B cell (primary cell): ENCODE measurements at regions not wholly inside any gene's neighbourhood (a gene's known extent, or its start where the extent isn't known, plus 50 kb on each side); places are given as distances from the start of the nearest gene placed in this dataset.

Source experiments
- ATAC-seq: fragments of 200-7000 bp; cut with Tn5 transposase; one replicate; pipeline ENCODE4 v1.10.0; 2021; ENCODE audit warnings: low read depth, mild to moderate bottlenecking, moderate number of reproducible peaks, moderate library complexity
- CTCF ChIA-PET: fragments of 350-600 bp; sonication (Branson Sonifier 250); formaldehyde crosslinking; loops from one replicate; lab custom pipeline; 2021; ENCODE audit warnings: antibody characterized with exemption, inconsistent platforms; lab: Charles Lee
- POLR2A ChIA-PET: fragments of 350-600 bp; sonication (Branson Sonifier 250); formaldehyde crosslinking; loops from one replicate; lab custom pipeline; 2021; ENCODE audit warnings: antibody characterized with exemption; lab: Charles Lee
- DNase-seq: peaks from one replicate; pipeline ENCODE4 v3.0.0; 2013
- H2AFZ ChIP-seq: 2 replicates; pipeline ENCODE4 v1.6.1; 2012; ENCODE audit warnings: mild to moderate bottlenecking, low read depth, low read length; ENCODE audit not compliant: insufficient read depth, poor library complexity, severe bottlenecking
- H3K27ac ChIP-seq, 2 donors: 1 replicate in 1 of 2; 2 replicates in 1 of 2; pipeline ENCODE4 v1.5.1; 2012 to 2013; ENCODE audit warnings: low read length in 2 of 2, mild to moderate bottlenecking in 2 of 2, moderate library complexity in 1 of 2
- H3K27me3 ChIP-seq, 4 experiments: fragments of 200-600 bp in 1 of 4; sonication (generic) in 1 of 4; replicated peaks in 1 of 4; 1 replicate in 2 of 4; 2 replicates in 2 of 4; pipeline versions ENCODE4 v1.6.1 to v1.7.0; 2013 to 2016; ENCODE audit warnings: low read length in 3 of 4, mild to moderate bottlenecking in 2 of 4, mixed read lengths in 1 of 4, moderate library complexity in 1 of 4; ENCODE audit not compliant: insufficient read depth in 4 of 4, control insufficient read depth in 3 of 4; ENCODE audit errors: control extremely low read depth in 1 of 4
- H3K36me3 ChIP-seq, 2 experiments: replicated peaks in 1 of 2; 1 replicate in 1 of 2; 2 replicates in 1 of 2; pipeline versions ENCODE4 v1.6.1 to v1.7.1; 2013; ENCODE audit warnings: low read length in 1 of 2; ENCODE audit not compliant: insufficient read depth in 2 of 2, control insufficient read depth in 1 of 2; ENCODE audit errors: control extremely low read depth in 1 of 2, extremely low read depth in 1 of 2
- H3K4me1 ChIP-seq, 2 donors: fragments of 200-600 bp in 1 of 2; sonication (generic) in 1 of 2; 1 replicate in 1 of 2; 2 replicates in 1 of 2; pipeline versions ENCODE4 v1.5.1 to v1.6.1; 2013 to 2017; ENCODE audit warnings: low read length in 2 of 2; ENCODE audit not compliant: control insufficient read depth in 2 of 2, insufficient read depth in 2 of 2
- H3K4me2 ChIP-seq: replicated peaks from 2 replicates; pipeline ENCODE3; 2012; ENCODE audit warnings: mild to moderate bottlenecking, low read depth, low read length; ENCODE audit not compliant: poor library complexity, severe bottlenecking
- H3K4me3 ChIP-seq, 5 experiments: fragments of 200-600 bp in 1 of 5; sonication (generic) in 1 of 5; 1 replicate in 3 of 5; 2 replicates in 2 of 5; pipeline versions ENCODE4 v1.5.1 to v1.7.0; 2011 to 2016; ENCODE audit warnings: low read length in 4 of 5, mild to moderate bottlenecking in 4 of 5, low read depth in 2 of 5, control low read depth in 1 of 5, moderate library complexity in 1 of 5; ENCODE audit not compliant: insufficient read depth in 1 of 5; ENCODE audit errors: control extremely low read depth in 1 of 5, extremely low read depth in 1 of 5
- H3K79me2 ChIP-seq: fragments of 200-600 bp; sonication (generic); one replicate; pipeline ENCODE4 v1.6.0; 2016; ENCODE audit warnings: low read length; ENCODE audit not compliant: control insufficient read depth, insufficient read depth
- H3K9ac ChIP-seq: fragments of 200-600 bp; sonication (generic); 2 replicates; pipeline ENCODE4 v1.6.1; 2017; ENCODE audit warnings: mild to moderate bottlenecking, low read length, moderate library complexity
- H3K9me3 ChIP-seq, 3 donors: one replicate each; pipeline versions ENCODE4 v1.6.1 to v1.7.1; 2013; ENCODE audit warnings: low read length in 2 of 3; ENCODE audit not compliant: control insufficient read depth in 2 of 3, insufficient read depth in 1 of 3; ENCODE audit errors: control extremely low read depth in 1 of 3
- H4K20me1 ChIP-seq: 2 replicates; pipeline ENCODE4 v1.6.0; 2012; ENCODE audit warnings: mild to moderate bottlenecking, low read length; ENCODE audit not compliant: insufficient read depth, control insufficient read depth, poor library complexity, severe bottlenecking
- H3K27ac Mint-ChIP-seq: one replicate; pipeline ENCODE4 v1.8.0; 2021; ENCODE audit warnings: mixed read lengths
- H3K27me3 Mint-ChIP-seq: one replicate; pipeline ENCODE4 v1.8.0; 2021; ENCODE audit warnings: mixed read lengths
- H3K4me1 Mint-ChIP-seq: one replicate; pipeline ENCODE4 v1.8.0; 2021; ENCODE audit warnings: mixed read lengths
- H3K4me3 Mint-ChIP-seq: one replicate; pipeline ENCODE4 v1.8.0; 2021; ENCODE audit warnings: mixed read lengths
- H3K9me3 Mint-ChIP-seq: one replicate; pipeline ENCODE4 v1.8.0; 2022; ENCODE audit warnings: mixed read lengths; ENCODE audit not compliant: insufficient read depth
- EZH2 ChIP-seq: IDR thresholded peaks from 2 replicates; pipeline ENCODE4 v1.6.1; 2012; ENCODE audit warnings: borderline replicate concordance, low read depth, mild to moderate bottlenecking, moderate library complexity, low read length; ENCODE audit not compliant: insufficient read depth, poor library complexity, severe bottlenecking
- WGBS: methylation state at CpG from one replicate; pipeline ENCODE4 v1.1.5; 2013; ENCODE audit warnings: missing lambda C conversion rate; ENCODE audit not compliant: insufficient coverage; 5-methylcytosine and 5-hydroxymethylcytosine counted together
- intact Hi-C: fragments of 100-400 bp; cut with micrococcal nuclease; formaldehyde crosslinking; loops from one replicate; pipeline ENCODE4 v1.10.0; 2022
- TF ChIP-seq, protein P1 (sequence below): fragments of 200-600 bp; IDR thresholded peaks from one replicate; pipeline ENCODE4 v1.8.0; 2022; ENCODE audit warnings: antibody characterized with exemption, mild to moderate bottlenecking

DNA sequence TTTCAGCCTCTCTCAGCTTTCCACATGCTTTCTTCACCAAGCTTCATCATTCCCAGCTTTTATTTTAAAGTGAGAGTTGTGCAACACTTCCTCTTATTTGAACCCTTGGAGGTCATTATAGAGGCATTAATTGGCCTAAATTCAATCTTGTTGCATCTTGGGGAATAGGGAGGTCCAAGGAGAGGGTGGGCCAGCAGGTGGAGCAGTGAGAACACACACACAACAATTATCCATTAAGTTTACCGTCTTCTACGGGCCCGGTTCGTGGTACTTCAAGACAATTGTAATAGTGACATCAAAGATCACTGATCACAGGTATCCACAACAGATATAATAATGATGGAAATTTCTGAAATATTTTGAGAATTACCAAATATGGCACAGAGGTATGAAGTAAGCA, 457.2 kb upstream of the SMIM21 start:
- H3K79me2 ChIP-seq = no peaks in the 10 kb centered on the region
- H4K20me1 ChIP-seq = no peaks in the 10 kb centered on the region
- no peaks in the 10 kb centered on the region for H3K9me3 Mint-ChIP-seq
- POLR2A ChIA-PET = no interaction called here
- H3K4me2 ChIP-seq = no peak overlapping the region
- H3K9ac ChIP-seq = no peak overlapping the region
- H3K4me1 ChIP-seq = no peaks in the 10 kb centered on the region
- CTCF ChIA-PET = no interaction called here
- intact Hi-C loops = no loop called here
- TF ChIP-seq, protein P1, sequence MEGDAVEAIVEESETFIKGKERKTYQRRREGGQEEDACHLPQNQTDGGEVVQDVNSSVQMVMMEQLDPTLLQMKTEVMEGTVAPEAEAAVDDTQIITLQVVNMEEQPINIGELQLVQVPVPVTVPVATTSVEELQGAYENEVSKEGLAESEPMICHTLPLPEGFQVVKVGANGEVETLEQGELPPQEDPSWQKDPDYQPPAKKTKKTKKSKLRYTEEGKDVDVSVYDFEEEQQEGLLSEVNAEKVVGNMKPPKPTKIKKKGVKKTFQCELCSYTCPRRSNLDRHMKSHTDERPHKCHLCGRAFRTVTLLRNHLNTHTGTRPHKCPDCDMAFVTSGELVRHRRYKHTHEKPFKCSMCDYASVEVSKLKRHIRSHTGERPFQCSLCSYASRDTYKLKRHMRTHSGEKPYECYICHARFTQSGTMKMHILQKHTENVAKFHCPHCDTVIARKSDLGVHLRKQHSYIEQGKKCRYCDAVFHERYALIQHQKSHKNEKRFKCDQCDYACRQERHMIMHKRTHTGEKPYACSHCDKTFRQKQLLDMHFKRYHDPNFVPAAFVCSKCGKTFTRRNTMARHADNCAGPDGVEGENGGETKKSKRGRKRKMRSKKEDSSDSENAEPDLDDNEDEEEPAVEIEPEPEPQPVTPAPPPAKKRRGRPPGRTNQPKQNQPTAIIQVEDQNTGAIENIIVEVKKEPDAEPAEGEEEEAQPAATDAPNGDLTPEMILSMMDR = no peak
- no peak for TF ChIP-seq EZH2
- H3K4me1 Mint-ChIP-seq = no peaks in the 10 kb centered on the region
- no peak overlapping the region for H3K4me3 Mint-ChIP-seq
- H3K27me3 Mint-ChIP-seq = no peaks in the 10 kb centered on the region
- WGBS = no CpG with 5 or more reads among the region's 4 CpGs
- no peaks in the 10 kb centered on the region for H3K27me3 ChIP-seq
- no peaks in the 10 kb centered on the region for H3K36me3 ChIP-seq
- H3K27ac ChIP-seq = no peak overlapping the region
- DNase-seq (no peak), ATAC-seq (no peak)
- H3K9me3 ChIP-seq = no peaks in the 10 kb centered on the region
- no peak overlapping the region for H2AFZ ChIP-seq
- no peak overlapping the region for H3K27ac Mint-ChIP-seq
- H3K4me3 ChIP-seq = no peak overlapping the region

DNA sequence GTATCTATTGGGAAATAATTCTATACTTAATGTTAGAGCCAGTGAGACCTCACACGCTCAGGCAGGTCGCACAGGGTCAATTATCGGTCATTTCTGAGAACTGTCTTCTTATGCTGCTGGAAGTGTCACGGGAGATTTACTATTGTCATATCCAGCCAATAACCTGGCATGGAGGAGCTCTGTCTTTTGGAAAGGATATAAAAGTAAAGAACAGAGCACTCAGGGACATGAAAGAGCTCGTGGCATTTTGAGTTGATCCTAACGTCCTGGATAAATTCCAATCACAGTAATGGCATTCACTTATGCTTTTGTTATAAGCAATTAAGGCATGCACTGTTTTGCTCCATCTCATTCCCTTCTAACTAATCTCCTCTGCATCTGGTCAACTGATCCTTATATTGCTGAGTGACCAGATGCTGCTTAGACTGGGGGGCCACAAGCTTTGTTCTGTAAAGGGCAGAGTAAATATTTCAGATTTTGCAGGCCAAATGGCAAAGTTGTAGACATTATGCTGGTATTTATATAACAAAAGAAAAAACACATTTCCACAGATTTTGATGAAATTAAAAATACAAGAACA, 453.5 kb upstream of the SMIM21 start:
- Histone ChIP-seq H4K20me1 (no peaks in the 10 kb centered on the region), H3K9me3 (peaks cover 0 to 7% (median 0%) of the 10 kb centered on the region in 3 donors), H3K4me1 (no peaks in the 10 kb centered on the region), H3K36me3 (no peaks in the 10 kb centered on the region), H3K27me3 (no peaks in the 10 kb centered on the region), H3K79me2 (no peaks in the 10 kb centered on the region), H3K4me3 (no peak overlapping the region), H3K4me2 (no peak overlapping the region), H2AFZ (no peak overlapping the region), H3K9ac (no peak overlapping the region), H3K27ac (no peak overlapping the region)
- 63% methylated on average over 2 of the region's 6 CpGs for WGBS
- intact Hi-C loops = no loop called here
- no peak overlapping the region for H3K27ac Mint-ChIP-seq
- H3K9me3 Mint-ChIP-seq = peaks cover 5% of the 10 kb centered on the region
- ChIA-PET POLR2A (no interaction called here), CTCF (no interaction called here)
- ATAC-seq (no peak), DNase-seq (no peak)
- H3K27me3 Mint-ChIP-seq = no peaks in the 10 kb centered on the region
- TF ChIP-seq, protein P1 = no peak
- no peak for TF ChIP-seq EZH2
- H3K4me3 Mint-ChIP-seq = no peak overlapping the region
- no peaks in the 10 kb centered on the region for H3K4me1 Mint-ChIP-seq
